RPMI8226 (cell line): ENCODE measurements at regions not wholly inside any gene's neighbourhood (a gene's known extent, or its start where the extent isn't known, plus 50 kb on each side); places are given as distances from the start of the nearest gene placed in this dataset.
"Not testable (repeated sequence)": the region's sequence is repeated elsewhere in the genome, so short reads cannot be mapped to it uniquely, and the experiment has no call there.

Experiments
- DNase-seq: peaks from one replicate; pipeline ENCODE4 v3.0.0-alpha.2; 2015

DNA sequence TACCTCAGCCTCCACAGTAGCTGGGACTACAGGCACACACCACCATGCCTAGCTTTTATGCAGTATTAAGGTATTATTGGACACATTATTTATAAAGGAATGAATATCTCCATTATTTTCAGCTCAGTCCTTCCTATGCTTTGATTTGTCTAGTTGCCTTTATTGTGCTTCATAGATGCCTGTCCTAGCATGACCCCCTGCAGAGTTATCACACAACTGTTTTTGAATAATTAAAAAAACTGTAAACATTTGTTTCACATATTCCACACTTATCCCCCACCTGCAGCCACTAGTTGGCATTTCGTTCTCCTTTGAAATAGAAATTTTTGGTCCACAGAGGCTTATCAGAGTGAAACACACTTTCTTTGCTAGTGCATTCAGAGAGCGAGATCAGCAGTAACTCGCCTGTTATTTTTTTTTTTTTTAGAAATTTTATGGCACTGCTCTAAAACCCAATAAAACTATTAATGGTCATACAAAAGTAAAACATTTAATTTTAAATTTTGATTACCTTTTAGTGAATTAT is 151.8 kb upstream of the RASA1 start:
- no peak for DNase-seq

GRCh38 chr5:87116825-87117512 is 150.7 kb upstream of the RASA1 start:
- DNase-seq: peak; percentile 75

DNA sequence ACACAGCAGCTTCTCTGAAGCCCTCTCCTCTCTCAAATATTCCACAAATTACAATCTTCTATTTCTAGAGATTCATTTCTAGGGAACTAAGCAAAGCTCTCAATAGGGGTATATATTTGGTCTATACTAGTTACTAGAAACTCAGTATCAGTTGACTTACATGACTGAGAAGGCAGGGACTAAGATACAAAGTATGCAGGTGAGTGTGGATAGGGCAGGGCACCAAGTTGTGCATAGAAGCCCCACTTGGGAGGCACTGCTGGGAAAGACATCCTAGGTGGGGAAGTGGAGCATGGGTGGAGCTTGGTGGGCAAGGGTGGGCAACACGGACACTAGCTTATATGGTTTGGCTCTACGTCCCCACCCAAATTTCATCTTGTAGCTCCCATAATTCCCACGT is 148.1 kb upstream of the RASA1 start:
- no peak for DNase-seq

DNA sequence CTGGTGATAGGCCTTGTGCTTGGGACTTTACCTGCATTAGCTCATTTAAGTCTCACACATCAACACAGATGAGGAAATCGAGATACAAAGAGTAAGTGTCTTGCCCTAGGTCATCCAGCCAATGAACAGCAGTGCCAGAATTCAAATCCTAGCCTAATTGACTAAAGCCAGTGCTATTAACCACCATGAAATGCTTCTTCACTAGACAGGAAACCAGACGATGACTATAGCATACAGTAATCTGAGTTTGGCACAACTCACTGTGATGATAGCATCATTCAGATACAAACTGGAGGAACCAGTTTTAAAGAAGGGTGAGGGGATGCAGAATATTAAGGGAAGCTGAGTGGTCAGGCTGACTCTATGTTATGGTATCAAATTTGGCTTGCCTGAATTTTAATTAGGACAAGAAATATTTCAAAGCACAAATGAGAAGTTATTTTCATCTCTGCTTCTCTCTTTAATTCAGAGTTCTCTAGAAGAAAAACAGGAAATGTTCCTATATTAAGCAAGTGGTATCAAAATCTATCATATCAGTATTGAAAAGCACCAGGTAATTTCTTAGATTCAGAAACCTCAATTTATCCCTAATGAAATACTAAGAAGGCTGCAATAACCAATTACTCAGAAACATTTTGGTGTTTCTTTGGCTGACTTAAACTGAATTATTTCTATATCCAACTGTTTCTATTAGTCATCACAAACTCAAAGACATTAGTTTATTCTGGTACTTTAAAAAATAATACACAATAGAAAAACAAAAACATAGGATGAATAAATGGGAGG is 147.0 kb upstream of the RASA1 start:
- peak; percentile 68 for DNase-seq

- DNase-seq: peak; percentile 86
Measured at GRCh38 chr5:87121304-87122150, 146.2 kb upstream of the RASA1 start.

- no peak for DNase-seq
Measured at GRCh38 chr5:87122151-87122977, 145.3 kb upstream of the RASA1 start.

DNA sequence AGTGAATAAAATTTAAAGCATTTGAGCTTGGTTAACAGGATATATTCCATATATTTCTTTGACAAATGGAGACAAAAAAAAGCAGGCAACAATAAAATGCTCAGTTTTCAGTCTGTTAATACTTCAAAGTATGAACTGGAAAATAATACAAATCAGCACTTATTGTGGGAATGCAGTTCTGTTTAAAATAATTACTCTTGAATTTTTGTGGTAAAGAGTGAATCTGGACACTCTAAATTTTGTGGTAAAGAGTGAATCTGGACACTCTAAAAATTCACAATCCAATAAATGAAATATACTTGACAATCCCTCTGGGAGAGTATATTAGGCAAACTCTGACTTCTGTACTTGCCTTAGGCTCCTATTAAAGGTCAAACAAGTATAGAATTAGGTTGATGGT is 141.9 kb upstream of the RASA1 start:
- no peak for DNase-seq

GRCh38 chr5:87126869-87127268 is 140.8 kb upstream of the RASA1 start:
- DNase-seq: no peak

DNA sequence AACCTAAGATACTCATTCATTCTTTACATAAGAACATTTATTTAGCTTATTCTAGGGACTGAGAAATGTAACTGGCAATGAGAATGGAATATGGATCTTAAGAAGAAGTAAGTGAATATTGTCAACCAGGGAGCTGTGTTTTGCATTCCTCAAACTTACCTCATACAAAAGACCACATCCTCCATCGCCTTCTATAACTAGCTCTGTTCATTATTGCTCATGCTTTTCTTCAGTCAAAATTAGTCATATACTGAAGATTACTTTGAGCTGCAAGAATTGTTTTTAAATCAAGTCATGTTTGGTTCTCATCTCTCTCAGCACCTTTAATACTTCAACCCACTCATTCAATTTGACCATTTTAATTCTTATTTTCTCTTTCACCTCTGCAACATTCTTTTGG is 140.3 kb upstream of the RASA1 start:
- no peak for DNase-seq

DNA sequence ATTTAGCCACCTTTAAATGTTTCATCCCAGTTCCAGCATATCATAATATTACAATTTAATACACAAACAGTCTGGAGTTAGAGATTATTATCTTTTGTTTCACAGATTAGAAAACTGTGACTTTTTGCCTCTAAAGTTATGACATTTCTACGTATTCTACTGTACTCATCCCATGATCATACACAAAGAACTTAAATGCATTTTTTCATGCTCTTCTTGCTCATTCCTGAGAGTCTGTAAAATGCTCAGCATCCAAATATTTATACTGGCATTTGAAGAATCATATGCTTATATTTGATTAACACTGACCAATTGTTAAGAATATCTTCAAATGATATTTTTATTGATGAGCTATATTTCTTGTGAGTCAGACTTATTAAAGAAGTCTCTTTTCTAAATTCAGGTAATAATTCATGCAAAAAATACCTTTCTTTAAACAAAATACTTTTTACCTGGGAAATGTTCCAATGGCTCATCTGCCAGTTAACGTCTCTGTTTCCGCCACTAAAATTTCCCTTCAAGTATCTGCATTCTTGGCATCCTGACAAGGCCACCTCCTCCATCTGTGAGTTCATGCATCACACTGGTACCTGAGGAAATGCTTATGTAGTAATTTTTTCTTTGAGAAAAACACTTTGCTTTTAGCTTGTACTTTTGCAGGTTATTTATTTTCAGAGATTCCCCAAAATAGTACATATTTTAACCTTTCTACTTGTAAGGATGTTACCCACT is 139.6 kb upstream of the RASA1 start:
- peak; percentile 97 for DNase-seq

GRCh38 chr5:87129046-87129445 is 138.6 kb upstream of the RASA1 start:
- DNase-seq: no peak

DNA sequence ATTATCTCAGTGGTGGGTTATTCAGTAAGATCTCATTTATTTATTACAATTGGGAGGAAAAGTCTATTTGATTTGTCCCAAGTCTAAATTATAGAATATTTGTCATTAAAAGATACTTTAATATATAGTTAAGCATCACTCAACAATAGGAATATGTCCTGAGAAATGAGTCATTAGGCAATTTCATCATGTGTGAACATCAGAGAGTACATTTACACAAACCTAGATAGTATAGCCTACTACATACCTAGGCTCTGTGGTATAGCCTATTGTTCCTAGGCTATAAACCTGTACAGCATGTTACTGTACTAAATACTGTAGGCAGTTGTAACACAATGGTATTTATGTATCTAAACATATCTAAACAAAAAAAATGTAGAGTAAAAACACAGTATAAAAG is 135.0 kb upstream of the RASA1 start:
- DNase-seq: no peak

DNA sequence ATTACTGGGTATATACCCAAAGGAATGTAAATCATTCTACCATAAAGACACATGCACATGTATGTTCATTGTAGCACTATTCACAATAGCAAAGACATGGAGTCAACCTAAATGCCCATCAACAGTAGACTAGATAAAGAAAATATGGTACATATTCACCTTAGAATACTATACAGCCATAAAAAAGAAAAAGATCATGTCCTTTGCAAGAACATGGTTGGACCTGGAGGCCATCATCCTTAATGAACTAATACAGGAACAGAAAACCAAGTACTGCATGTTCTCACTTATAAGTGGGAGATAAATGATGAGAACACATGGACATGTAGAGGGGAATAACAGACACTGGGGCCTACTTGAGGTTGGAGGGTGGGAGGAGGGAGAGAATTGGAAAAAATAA is 133.2 kb upstream of the RASA1 start:
- not testable (repeated sequence) for DNase-seq

DNA sequence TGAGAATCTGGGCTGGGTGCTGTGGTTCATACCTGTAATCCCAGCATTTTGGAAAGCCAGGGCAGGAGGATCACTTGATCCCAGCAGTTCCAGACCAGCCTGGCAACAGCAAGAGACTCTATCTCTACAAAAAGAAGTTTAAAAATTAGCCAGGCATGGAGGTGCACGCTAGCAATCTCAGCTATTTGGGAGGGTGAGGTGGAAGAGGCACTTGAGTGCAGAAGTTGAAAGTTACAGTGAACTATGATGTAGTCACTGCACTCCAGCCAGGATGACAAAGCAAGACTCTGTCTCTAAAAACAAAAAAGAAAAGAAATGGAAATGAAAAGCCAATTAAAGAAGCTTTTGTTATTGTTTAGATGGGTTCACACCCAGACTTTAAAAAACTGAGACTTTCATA is 131.6 kb upstream of the RASA1 start:
- DNase-seq: no peak

DNA sequence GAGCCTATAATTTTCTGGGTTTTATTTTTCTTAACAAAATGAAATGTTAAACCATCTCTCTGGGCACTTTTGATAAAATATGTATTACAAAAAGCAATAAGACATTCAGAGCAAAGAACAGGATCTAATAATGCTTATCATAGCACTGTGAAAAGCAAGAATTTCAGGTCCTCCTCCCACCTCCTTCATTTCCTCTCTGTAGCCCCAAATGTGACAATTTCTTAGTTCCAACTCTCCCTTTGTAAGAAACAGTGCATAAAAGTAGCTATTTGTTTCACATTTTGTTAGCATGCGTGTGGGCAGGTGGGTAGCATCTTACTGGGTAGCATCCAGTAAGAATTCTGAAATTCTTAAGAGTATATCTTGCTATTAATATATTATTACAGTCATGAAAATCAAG is 130.9 kb upstream of the RASA1 start:
- no peak for DNase-seq

GRCh38 chr5:87137283-87137682 is 130.4 kb upstream of the RASA1 start:
- DNase-seq: no peak

GRCh38 chr5:87138091-87138805 is 129.4 kb upstream of the RASA1 start:
- DNase-seq: peak; percentile 61

DNA sequence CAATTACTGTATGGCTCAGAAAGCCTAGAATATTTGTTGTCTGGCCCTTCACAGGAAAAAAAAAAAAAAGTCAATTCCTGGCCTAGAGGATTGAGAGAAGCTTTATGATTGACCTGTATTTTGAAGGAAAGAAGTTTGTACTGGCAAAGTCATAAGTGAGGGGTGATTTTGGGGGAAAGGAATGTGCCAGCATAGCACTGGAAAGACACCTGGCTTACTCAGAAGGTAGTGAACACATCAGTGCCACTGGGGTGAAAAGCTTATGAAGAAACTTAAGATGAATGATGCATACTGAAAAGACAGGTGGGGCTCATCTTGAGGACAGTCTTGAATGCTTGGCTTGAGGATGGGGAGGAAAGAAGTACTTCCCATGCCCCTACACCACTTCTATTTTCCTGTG is 127.9 kb upstream of the RASA1 start:
- peak; percentile 74 for DNase-seq

DNA sequence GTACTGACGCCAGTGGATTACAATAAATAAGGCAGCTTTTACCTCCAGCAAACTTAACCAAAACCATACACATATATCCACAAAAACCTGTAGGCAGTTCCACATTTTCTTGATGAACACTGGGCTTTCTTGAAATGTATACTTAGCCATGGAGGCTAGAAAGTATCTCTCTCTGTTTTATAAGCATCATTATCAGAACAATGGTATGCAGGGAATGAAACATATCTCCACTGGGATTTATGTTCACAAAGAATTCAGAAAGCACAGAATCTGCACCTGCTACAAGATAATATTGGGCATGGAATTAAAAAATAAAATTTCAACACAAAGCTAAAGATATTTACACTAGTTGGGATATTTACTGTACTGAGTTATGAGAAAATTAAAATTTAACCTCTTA is 126.1 kb upstream of the RASA1 start:
- no peak for DNase-seq

DNA sequence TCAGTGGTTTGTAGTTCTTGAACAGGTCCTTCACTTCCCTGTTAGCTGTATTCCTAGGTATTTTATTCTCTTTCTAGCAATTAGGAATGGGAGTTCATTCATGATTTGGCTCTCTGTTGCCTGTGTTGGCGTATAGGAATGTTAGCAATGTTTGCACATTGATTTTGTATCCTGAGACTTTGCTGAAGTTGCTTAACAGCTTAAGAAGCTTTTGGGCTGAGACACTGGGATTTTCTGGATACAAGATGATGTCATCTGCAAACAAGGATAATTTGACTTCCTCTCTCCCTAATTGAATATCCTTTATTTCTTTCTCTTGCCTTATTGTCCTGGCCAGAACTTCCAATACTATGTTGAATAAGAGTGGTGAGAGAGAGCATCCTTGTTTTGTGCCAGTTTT is 121.8 kb upstream of the RASA1 start:
- not testable (repeated sequence) for DNase-seq

DNA sequence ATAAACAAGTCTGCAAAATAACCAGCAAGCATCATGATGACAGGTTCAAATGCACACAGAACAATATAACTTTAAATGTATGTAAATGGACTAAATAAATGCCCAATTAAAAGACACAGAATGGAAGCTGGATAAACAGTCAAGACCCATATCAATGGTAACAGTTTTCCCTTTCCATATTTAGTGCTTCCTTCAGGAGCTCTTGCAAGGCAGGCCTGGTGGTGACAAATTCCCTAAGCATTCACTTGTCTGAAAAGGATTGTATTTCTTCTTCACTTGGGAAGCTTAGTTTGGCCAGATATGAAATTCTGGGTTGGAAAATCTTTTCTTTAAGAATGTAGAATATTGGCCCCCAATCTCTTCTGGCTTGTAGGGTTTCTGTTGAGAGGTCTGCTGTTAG is 120.2 kb upstream of the RASA1 start:
- no peak for DNase-seq
